IPS-15b (cell line): ENCODE measurements at regions not wholly inside any gene's neighbourhood (a gene's known extent, or its start where the extent isn't known, plus 50 kb on each side); places are given as distances from the start of the nearest gene placed in this dataset.
"Not testable (repeated sequence)": the region's sequence is repeated elsewhere in the genome, so short reads cannot be mapped to it uniquely, and the experiment has no call there.

Experiments
- H3K27me3 ChIP-seq: one replicate; pipeline ENCODE4 v1.6.1; 2013; ENCODE audit warnings: low read length; ENCODE audit not compliant: control insufficient read depth, insufficient read depth
- H3K36me3 ChIP-seq: one replicate; pipeline ENCODE4 v1.6.1; 2013; ENCODE audit warnings: low read length; ENCODE audit not compliant: control insufficient read depth, insufficient read depth
- H3K4me1 ChIP-seq: one replicate; pipeline ENCODE4 v1.6.1; 2013; ENCODE audit warnings: mild to moderate bottlenecking, low read length; ENCODE audit not compliant: control insufficient read depth, insufficient read depth
- H3K4me3 ChIP-seq: one replicate; pipeline ENCODE4 v1.5.1; 2013; ENCODE audit warnings: low read depth, low read length
- H3K9ac ChIP-seq: one replicate; pipeline ENCODE4 v1.6.1; 2013; ENCODE audit warnings: low read depth, mild to moderate bottlenecking, low read length
- H3K9me3 ChIP-seq: one replicate; pipeline ENCODE4 v1.6.1; 2013; ENCODE audit warnings: mild to moderate bottlenecking, low read length; ENCODE audit not compliant: control insufficient read depth, insufficient read depth

- Histone ChIP-seq H3K9me3 (no peaks in the 10 kb centered on the region), H3K36me3 (no peaks in the 10 kb centered on the region), H3K27me3 (no peaks in the 10 kb centered on the region), H3K4me1 (no peaks in the 10 kb centered on the region), H3K9ac (no peak overlapping the region), H3K4me3 (no peak overlapping the region)
Observed at GRCh38 chr5:100424787-100425186, 110.4 kb upstream of the FAM174A start.

- H3K9ac ChIP-seq, result no peak overlapping the region
- no peaks in the 10 kb centered on the region for H3K27me3 ChIP-seq
- no peaks in the 10 kb centered on the region for H3K9me3 ChIP-seq
- H3K4me3 ChIP-seq, result no peak overlapping the region
- H3K4me1 ChIP-seq, result no peaks in the 10 kb centered on the region
- H3K36me3 ChIP-seq, result no peaks in the 10 kb centered on the region
Observed at GRCh38 chr5:100424017-100424416, 111.2 kb upstream of the FAM174A start.

GRCh38 chr5:100423330-100423729, 111.8 kb upstream of the FAM174A start:
- Histone ChIP-seq H3K4me1 (no peaks in the 10 kb centered on the region), H3K4me3 (no peak overlapping the region), H3K27me3 (no peaks in the 10 kb centered on the region), H3K9ac (no peak overlapping the region), H3K36me3 (no peaks in the 10 kb centered on the region), H3K9me3 (no peaks in the 10 kb centered on the region)

GRCh38 chr5:100421360-100421759, 113.8 kb upstream of the FAM174A start:
- no peaks in the 10 kb centered on the region for H3K4me1 ChIP-seq
- no peak overlapping the region for H3K4me3 ChIP-seq
- H3K27me3 ChIP-seq, result no peaks in the 10 kb centered on the region
- H3K9ac ChIP-seq, result no peak overlapping the region
- no peaks in the 10 kb centered on the region for H3K9me3 ChIP-seq
- no peaks in the 10 kb centered on the region for H3K36me3 ChIP-seq

GRCh38 chr5:100418231-100418630, 116.9 kb upstream of the FAM174A start:
- H3K36me3 ChIP-seq, result no peaks in the 10 kb centered on the region
- no peak overlapping the region for H3K4me3 ChIP-seq
- H3K9me3 ChIP-seq, result no peaks in the 10 kb centered on the region
- no peaks in the 10 kb centered on the region for H3K4me1 ChIP-seq
- H3K9ac ChIP-seq, result no peak overlapping the region
- no peaks in the 10 kb centered on the region for H3K27me3 ChIP-seq

GRCh38 chr5:100409660-100410151, 125.5 kb upstream of the FAM174A start:
- no peak overlapping the region for H3K9ac ChIP-seq
- H3K4me3 ChIP-seq, result no peak overlapping the region

GRCh38 chr5:100407053-100407452, 128.1 kb upstream of the FAM174A start:
- no peaks in the 10 kb centered on the region for H3K27me3 ChIP-seq
- H3K9ac ChIP-seq, result no peak overlapping the region
- H3K36me3 ChIP-seq, result no peaks in the 10 kb centered on the region
- H3K9me3 ChIP-seq, result no peaks in the 10 kb centered on the region
- no peaks in the 10 kb centered on the region for H3K4me1 ChIP-seq
- H3K4me3 ChIP-seq, result no peak overlapping the region

More at GRCh38 chr5:100409660-100410151, 125.5 kb upstream of the FAM174A start:
- Histone ChIP-seq H3K4me1 (no peaks in the 10 kb centered on the region), H3K9me3 (no peaks in the 10 kb centered on the region), H3K27me3 (no peaks in the 10 kb centered on the region), H3K36me3 (no peaks in the 10 kb centered on the region)

GRCh38 chr5:100406640-100407039, 128.5 kb upstream of the FAM174A start:
- H3K27me3 ChIP-seq, result no peaks in the 10 kb centered on the region
- H3K9ac ChIP-seq, result no peak overlapping the region
- no peaks in the 10 kb centered on the region for H3K9me3 ChIP-seq
- H3K4me1 ChIP-seq, result no peaks in the 10 kb centered on the region
- H3K36me3 ChIP-seq, result no peaks in the 10 kb centered on the region
- no peak overlapping the region for H3K4me3 ChIP-seq

- H3K9me3 ChIP-seq, result no peaks in the 10 kb centered on the region
- no peak overlapping the region for H3K9ac ChIP-seq
- no peaks in the 10 kb centered on the region for H3K4me1 ChIP-seq
Observed at GRCh38 chr5:100402071-100402470, 133.1 kb upstream of the FAM174A start.

GRCh38 chr5:100401149-100401548, 134.0 kb upstream of the FAM174A start:
- H3K36me3 ChIP-seq, result no peaks in the 10 kb centered on the region

More at GRCh38 chr5:100402071-100402470, 133.1 kb upstream of the FAM174A start:
- Histone ChIP-seq H3K4me3 (no peak overlapping the region), H3K36me3 (no peaks in the 10 kb centered on the region), H3K27me3 (no peaks in the 10 kb centered on the region)

GRCh38 chr5:100398815-100399214, 136.4 kb upstream of the FAM174A start:
- not testable (repeated sequence) for H3K4me1 ChIP-seq, H3K27me3 ChIP-seq, H3K9ac ChIP-seq, H3K4me3 ChIP-seq, H3K9me3 ChIP-seq, H3K36me3 ChIP-seq

More at GRCh38 chr5:100401149-100401548, 134.0 kb upstream of the FAM174A start:
- H3K9ac ChIP-seq, result no peak overlapping the region
- H3K27me3 ChIP-seq, result no peaks in the 10 kb centered on the region
- no peaks in the 10 kb centered on the region for H3K9me3 ChIP-seq
- no peaks in the 10 kb centered on the region for H3K4me1 ChIP-seq
- no peak overlapping the region for H3K4me3 ChIP-seq

GRCh38 chr5:100379254-100379858, 155.8 kb upstream of the FAM174A start:
- H3K9me3 ChIP-seq, H3K27me3 ChIP-seq, H3K9ac ChIP-seq, H3K4me3 ChIP-seq, H3K36me3 ChIP-seq, H3K4me1 ChIP-seq: not testable (repeated sequence)
